ENCODE measurements at regions not wholly inside any gene's neighbourhood (a gene's known extent, or its start where the extent isn't known, plus 50 kb on each side); places are given as distances from the start of the nearest gene placed in this dataset.
A peak's percentile ranks its signal among the peaks of the same experiment; 100 is the strongest.

DNA sequence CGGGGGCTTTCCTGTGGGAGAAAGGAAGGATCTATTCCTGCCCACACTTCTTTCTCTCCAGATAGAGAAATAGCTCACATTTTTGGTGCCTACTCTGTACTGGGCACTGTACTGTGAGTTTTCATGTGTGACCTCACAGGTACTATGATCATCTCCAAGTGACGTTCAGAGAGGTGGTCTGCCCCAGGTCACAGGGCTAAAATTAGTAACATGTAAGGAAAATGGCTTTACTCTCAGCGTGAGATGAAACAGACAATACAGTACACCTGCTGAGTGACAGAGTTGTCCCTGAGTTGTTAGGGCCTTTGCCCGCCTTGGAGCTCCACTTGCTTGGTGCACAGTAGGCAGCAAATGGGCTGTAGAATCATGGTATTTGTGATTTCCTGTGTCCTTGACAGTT, 306.1 kb upstream of the DMRT1 start:
- no peak for DNase-seq
- H3K36me3 Mint-ChIP-seq (ENCODE audit: low read depth) = peaks cover 10% of the 10 kb centered on the region
- CTCF ChIA-PET = no interaction called here
- H3K4me3 Mint-ChIP-seq = no peak overlapping the region
- H3K4me1 Mint-ChIP-seq = peaks cover 21% of the 10 kb centered on the region
- no peak overlapping the region for H3K27ac Mint-ChIP-seq
- POLR2A ChIA-PET = interaction anchor here (1.3 kb wide), 1 partner anchor 31 kb away, joined by 3 read pairs; the partner anchor contains the start of gene KANK1
- H3K27me3 Mint-ChIP-seq = no peaks in the 10 kb centered on the region
- H3K9me3 Mint-ChIP-seq = peaks cover 1% of the 10 kb centered on the region

DNA sequence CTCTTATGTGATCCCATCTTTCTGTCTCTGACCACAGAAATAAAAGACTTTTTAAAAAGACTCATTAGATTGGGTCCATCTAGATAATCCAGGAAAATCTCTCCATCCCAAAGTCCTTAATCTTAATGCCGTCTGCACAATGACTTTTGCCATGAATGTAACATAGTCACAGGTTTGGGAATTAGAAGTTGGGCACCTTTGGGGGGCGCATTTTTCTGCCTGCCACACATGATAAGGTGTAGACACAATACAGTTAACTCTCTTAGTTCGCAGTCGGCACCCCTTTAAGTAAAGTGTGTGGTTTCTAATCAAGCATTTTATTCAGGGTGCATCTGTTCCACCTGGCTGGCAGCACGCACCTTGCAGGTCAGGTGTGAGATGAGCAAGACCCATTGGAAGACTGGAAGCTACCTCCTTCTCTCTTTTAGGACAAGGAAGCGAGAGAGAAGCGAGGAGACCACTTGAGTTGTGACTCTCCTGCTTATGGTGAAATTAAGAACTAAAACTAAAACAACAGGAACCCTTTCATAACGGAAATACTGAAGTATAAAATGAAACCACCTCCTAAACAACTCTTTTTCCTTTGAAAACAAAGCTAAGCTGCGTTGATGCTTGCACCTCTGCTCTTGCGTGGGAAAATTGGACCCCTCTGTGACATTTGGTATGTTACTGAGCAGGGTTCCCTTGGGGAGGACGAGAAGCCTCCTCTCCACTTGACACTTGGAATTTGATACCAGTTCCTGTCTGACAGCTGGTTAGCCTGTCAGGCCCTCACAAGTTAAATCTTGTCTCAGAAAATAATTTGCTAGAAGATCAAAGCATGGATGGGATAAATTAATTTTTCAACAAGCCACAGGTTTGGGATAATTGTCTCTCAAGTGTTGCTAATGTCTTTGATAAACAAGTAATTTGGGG, 304.6 kb upstream of the DMRT1 start:
- Mint-ChIP-seq H3K9me3 (peaks cover 2% of the 10 kb centered on the region), H3K4me3 (peak overlapping the region; percentile 64), H3K36me3 (ENCODE audit: low read depth) (peaks cover 14% of the 10 kb centered on the region), H3K27me3 (no peaks in the 10 kb centered on the region), H3K4me1 (peaks cover 21% of the 10 kb centered on the region), H3K27ac (peak overlapping the region; percentile 78)
- CTCF ChIA-PET = interaction anchor here (0.5 to 1.0 kb wide), 2 partner anchors 20 to 214 kb away, joined by 3 to 5 read pairs; no protein-coding TSS in a partner anchor
- no peak for DNase-seq
- POLR2A ChIA-PET = interaction anchor here (0.8 to 1.3 kb wide), 2 partner anchors 32 to 66 kb away, joined by 3 read pairs; partner anchors contain the start of gene KANK1

DNA sequence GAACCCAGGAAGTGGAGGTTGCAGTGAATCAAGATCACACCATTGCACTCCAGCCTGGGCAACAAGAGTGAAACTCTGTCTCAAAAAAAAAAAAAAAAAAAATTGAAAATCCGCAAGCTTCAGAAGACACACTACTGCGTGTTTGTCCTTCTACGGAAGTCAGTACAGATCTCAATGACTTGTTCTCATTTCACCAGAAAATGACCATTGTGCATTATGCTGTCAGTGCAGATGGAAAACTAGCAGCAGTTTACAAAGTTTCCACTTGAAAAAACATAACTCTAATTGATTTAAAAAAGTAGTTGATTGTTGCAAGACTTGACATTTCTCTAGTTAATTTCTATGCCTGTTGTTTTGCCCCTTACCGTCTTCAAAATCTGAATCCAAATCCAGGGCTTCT, 298.0 kb upstream of the DMRT1 start:
- H3K27ac Mint-ChIP-seq = no peak overlapping the region
- CTCF ChIA-PET = interaction anchor here (0.7 kb wide), 1 partner anchor 462 kb away, joined by 3 read pairs; no protein-coding TSS in a partner anchor
- DNase-seq = no peak
- peaks cover 3% of the 10 kb centered on the region for H3K27me3 Mint-ChIP-seq
- H3K36me3 Mint-ChIP-seq (ENCODE audit: low read depth) = peaks cover 9% of the 10 kb centered on the region
- POLR2A ChIA-PET = no interaction called here
- peaks cover 12% of the 10 kb centered on the region for H3K4me1 Mint-ChIP-seq
- peaks cover 2% of the 10 kb centered on the region for H3K9me3 Mint-ChIP-seq
- H3K4me3 Mint-ChIP-seq = no peak overlapping the region

DNA sequence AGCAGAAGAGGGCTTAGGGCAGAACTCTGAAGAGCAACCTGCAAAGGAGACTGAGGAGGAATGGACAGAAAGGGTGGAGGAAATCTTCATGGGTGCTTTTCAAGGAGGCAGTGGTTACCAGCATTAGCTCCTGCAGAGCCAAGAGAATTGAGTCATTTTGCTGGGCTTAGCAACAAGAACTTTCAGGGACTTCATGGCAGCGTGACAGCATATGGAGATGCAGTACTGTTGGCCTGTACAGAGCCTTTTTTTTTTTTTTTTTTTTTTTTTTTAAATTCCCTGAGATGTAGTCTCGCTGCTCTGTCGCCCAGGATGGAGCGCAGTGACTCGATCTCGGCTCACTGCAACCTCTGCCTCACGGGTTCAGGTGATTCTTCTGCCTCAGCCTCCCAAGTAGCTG, 296.0 kb upstream of the DMRT1 start:
- Mint-ChIP-seq H3K36me3 (ENCODE audit: low read depth) (peaks cover 4% of the 10 kb centered on the region), H3K27ac (no peak overlapping the region), H3K4me3 (no peak overlapping the region), H3K9me3 (no peaks in the 10 kb centered on the region), H3K27me3 (peaks cover 4% of the 10 kb centered on the region), H3K4me1 (peaks cover 12% of the 10 kb centered on the region)
- ChIA-PET CTCF (no interaction called here), POLR2A (no interaction called here)
- DNase-seq = no peak

GRCh38 chr9:546235-546634, 295.3 kb upstream of the DMRT1 start:
- H3K4me1 Mint-ChIP-seq = peaks cover 12% of the 10 kb centered on the region
- POLR2A ChIA-PET = interaction anchor here (0.6 kb wide), 1 partner anchor 29 kb away, joined by 3 read pairs; no protein-coding TSS in a partner anchor
- H3K27me3 Mint-ChIP-seq = peaks cover 4% of the 10 kb centered on the region
- no peaks in the 10 kb centered on the region for H3K36me3 Mint-ChIP-seq (ENCODE audit: low read depth)
- no peak overlapping the region for H3K27ac Mint-ChIP-seq
- CTCF ChIA-PET = no interaction called here
- H3K4me3 Mint-ChIP-seq = no peak overlapping the region
- no peaks in the 10 kb centered on the region for H3K9me3 Mint-ChIP-seq
- no peak for DNase-seq

GRCh38 chr9:546797-547223, 294.7 kb upstream of the DMRT1 start:
- ChIA-PET POLR2A (no interaction called here), CTCF (no interaction called here)
- DNase-seq = no peak
- no peak overlapping the region for H3K27ac Mint-ChIP-seq
- peaks cover 12% of the 10 kb centered on the region for H3K4me1 Mint-ChIP-seq
- H3K27me3 Mint-ChIP-seq = peaks cover 4% of the 10 kb centered on the region
- H3K4me3 Mint-ChIP-seq = no peak overlapping the region
- no peaks in the 10 kb centered on the region for H3K9me3 Mint-ChIP-seq
- no peaks in the 10 kb centered on the region for H3K36me3 Mint-ChIP-seq (ENCODE audit: low read depth)

DNA sequence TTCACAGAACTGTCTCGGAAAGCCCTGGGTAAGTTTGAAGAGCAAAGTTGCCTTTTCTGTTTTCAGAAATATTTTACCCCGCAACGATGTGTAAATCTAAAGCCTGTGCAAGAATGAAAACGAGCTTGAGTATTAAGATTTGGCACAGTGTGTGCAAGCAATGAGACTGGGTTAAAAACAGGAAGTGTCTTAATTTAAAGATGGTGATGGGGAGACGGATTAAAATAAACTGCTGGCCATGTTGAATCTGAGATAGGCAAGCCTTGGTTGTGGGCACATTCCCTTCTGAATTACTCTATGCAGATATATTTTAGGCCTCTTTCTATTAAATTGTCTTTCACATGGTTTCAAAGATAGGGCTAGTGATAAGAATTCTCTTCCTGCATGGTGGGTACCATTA, 294.2 kb upstream of the DMRT1 start:
- Mint-ChIP-seq H3K36me3 (ENCODE audit: low read depth) (no peaks in the 10 kb centered on the region), H3K27ac (no peak overlapping the region), H3K9me3 (no peaks in the 10 kb centered on the region), H3K4me3 (no peak overlapping the region), H3K4me1 (peaks cover 12% of the 10 kb centered on the region), H3K27me3 (peaks cover 4% of the 10 kb centered on the region)
- ChIA-PET CTCF (no interaction called here), POLR2A (no interaction called here)
- no peak for DNase-seq

DNA sequence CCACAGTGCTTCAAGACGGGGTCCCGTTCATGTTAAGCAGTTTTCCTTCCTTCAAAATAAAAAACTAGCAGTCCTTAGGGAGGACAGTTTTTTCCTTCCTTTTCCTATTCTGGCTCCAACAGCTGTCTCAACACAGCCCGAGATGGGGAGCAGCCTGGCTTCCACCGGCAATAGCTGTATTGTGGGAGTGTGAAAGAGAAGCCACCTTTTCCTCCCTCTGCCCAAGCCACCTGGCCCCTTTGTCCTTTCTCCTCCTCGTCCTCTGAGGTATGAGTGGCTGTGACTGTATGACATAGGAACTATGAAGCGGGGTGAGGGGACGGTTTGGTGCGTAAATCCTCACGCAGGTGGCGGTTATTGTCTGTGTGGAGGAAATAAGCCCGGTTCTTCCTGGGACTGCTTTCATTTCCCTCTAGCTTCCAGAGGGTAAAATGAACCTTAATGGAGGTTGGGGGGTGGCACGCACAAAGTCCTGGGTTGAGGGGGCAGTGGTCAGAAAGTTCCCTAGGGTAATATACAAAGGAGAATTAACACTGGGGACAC, 292.0 kb upstream of the DMRT1 start:
- Mint-ChIP-seq H3K27ac (no peak overlapping the region), H3K9me3 (no peaks in the 10 kb centered on the region), H3K4me1 (peaks cover 12% of the 10 kb centered on the region), H3K36me3 (ENCODE audit: low read depth) (no peaks in the 10 kb centered on the region), H3K27me3 (peaks cover 4% of the 10 kb centered on the region), H3K4me3 (no peak overlapping the region)
- POLR2A ChIA-PET = no interaction called here
- DNase-seq = no peak
- CTCF ChIA-PET = no interaction called here

- ChIA-PET POLR2A (no interaction called here), CTCF (no interaction called here)
- H3K27ac Mint-ChIP-seq = no peak overlapping the region
These were observed 291.2 kb upstream of the DMRT1 start for GRCh38 chr9:550333-550732.

DNA sequence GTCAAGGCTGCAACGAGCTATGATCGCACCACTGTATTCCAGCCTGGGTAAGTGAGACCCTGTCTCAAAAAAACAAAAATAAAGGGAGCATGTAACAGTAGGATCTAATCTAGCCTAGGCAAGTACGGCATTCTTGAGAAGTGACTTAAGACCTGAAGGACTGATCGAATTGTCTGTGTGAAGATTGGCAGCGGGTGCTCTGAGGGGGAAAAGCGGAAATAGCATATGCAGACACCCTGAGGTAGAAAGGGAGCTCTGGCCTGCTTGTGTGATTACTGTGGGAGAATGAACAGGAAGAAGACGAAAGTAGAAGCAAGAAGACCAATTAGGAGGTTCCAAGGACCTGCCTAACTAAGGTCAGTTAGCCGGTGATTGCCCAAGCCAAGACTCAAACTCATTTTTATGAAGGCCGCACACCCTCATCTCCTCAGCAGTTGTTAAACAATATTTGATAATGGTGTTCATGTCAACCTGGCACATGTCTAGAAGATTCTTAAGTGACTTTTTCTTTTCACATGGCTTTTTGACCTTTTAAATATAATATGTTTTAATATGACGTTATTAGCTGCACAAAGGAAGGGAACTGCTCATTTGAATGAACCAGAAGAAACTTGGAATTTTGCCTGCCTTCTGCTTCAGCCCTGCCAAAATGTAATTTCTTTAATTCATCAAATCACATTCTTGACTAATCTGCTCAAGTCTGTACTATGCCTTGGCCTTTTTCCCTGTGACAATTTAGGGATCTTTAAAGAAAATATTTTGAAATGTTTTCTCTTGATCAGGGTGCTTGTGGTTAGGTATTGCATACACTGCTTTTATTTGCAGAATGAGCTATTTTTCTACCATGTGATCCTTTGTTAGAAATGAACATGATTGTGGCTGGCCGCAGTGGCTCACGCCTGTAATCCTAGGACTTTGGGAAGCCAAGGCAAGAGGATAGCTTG, 289.2 kb upstream of the DMRT1 start:
- Mint-ChIP-seq H3K9me3 (no peaks in the 10 kb centered on the region), H3K4me3 (no peak overlapping the region), H3K27ac (no peak overlapping the region), H3K4me1 (peaks cover 5% of the 10 kb centered on the region), H3K36me3 (ENCODE audit: low read depth) (no peaks in the 10 kb centered on the region), H3K27me3 (peaks cover 6% of the 10 kb centered on the region)
- POLR2A ChIA-PET = no interaction called here
- CTCF ChIA-PET = no interaction called here
- no peak for DNase-seq

More at GRCh38 chr9:550333-550732, 291.2 kb upstream of the DMRT1 start:
- no peaks in the 10 kb centered on the region for H3K36me3 Mint-ChIP-seq (ENCODE audit: low read depth)
- no peak overlapping the region for H3K4me3 Mint-ChIP-seq
- H3K9me3 Mint-ChIP-seq = no peaks in the 10 kb centered on the region
- peaks cover 12% of the 10 kb centered on the region for H3K4me1 Mint-ChIP-seq
- DNase-seq = no peak
- peaks cover 2% of the 10 kb centered on the region for H3K27me3 Mint-ChIP-seq

DNA sequence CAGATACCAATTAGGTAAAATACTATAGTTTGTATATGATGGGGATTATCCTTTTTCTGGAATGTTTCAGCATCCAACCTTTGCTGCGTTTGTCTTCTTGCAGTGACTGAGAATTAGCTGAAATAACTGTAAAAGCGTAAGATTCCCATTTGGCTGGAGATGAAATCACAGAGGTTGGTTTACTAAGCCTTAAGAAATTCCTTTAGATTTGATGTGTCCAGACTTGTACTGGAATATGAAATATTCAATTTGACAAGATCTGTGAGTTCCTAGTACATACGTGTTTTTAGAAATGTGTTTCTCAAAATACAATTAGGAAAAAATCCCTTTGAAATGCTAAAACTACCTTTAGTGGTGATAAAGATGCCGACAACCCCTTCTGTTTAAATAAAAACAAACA, 286.0 kb upstream of the DMRT1 start:
- POLR2A ChIA-PET = no interaction called here
- no peak for DNase-seq
- no peaks in the 10 kb centered on the region for H3K36me3 Mint-ChIP-seq (ENCODE audit: low read depth)
- no peak overlapping the region for H3K27ac Mint-ChIP-seq
- H3K9me3 Mint-ChIP-seq = no peaks in the 10 kb centered on the region
- H3K4me3 Mint-ChIP-seq = no peak overlapping the region
- H3K27me3 Mint-ChIP-seq = peaks cover 20% of the 10 kb centered on the region
- CTCF ChIA-PET = no interaction called here
- peaks cover 7% of the 10 kb centered on the region for H3K4me1 Mint-ChIP-seq

- Mint-ChIP-seq H3K9me3 (no peaks in the 10 kb centered on the region), H3K27ac (no peak overlapping the region), H3K27me3 (peaks cover 20% of the 10 kb centered on the region), H3K4me1 (peaks cover 7% of the 10 kb centered on the region), H3K36me3 (ENCODE audit: low read depth) (no peaks in the 10 kb centered on the region), H3K4me3 (no peak overlapping the region)
- ChIA-PET CTCF (no interaction called here), POLR2A (no interaction called here)
- DNase-seq = no peak
These were observed 285.3 kb upstream of the DMRT1 start for GRCh38 chr9:556199-556598.

- no peak for DNase-seq
- CTCF ChIA-PET = no interaction called here
- Mint-ChIP-seq H3K27ac (no peak overlapping the region), H3K27me3 (peaks cover 20% of the 10 kb centered on the region), H3K4me3 (no peak overlapping the region), H3K9me3 (no peaks in the 10 kb centered on the region), H3K36me3 (ENCODE audit: low read depth) (no peaks in the 10 kb centered on the region), H3K4me1 (peaks cover 7% of the 10 kb centered on the region)
- POLR2A ChIA-PET = no interaction called here
These were observed 284.8 kb upstream of the DMRT1 start for GRCh38 chr9:556675-557074.

All from activated CD4-positive, alpha-beta memory T cell treated with anti-CD3 and anti-CD28 coated beads, Interleukin-2, amount 10 ng/mL, durations not matched to agents 7 days and 5 days (primary cell).